ENCODE measurements at regions not wholly inside any gene's neighbourhood (a gene's known extent, or its start where the extent isn't known, plus 50 kb on each side); places are given as distances from the start of the nearest gene placed in this dataset.
"Not testable (repeated sequence)": the region's sequence is repeated elsewhere in the genome, so short reads cannot be mapped to it uniquely, and the experiment has no call there.

- DNase-seq = no peak
Measured at GRCh38 chr6:154602296-154602695, 91.8 kb upstream of the CNKSR3 start.

GRCh38 chr6:154602708-154603107 lies 92.2 kb upstream of the CNKSR3 start:
- DNase-seq = no peak

- no peak for DNase-seq
Measured at GRCh38 chr6:154604119-154604518, 93.6 kb upstream of the CNKSR3 start.

GRCh38 chr6:154605178-154605881 lies 94.8 kb upstream of the CNKSR3 start:
- peak; percentile 29 for DNase-seq

- DNase-seq = no peak
Measured at GRCh38 chr6:154605882-154606370, 95.4 kb upstream of the CNKSR3 start.

GRCh38 chr6:154606457-154606856 lies 96.0 kb upstream of the CNKSR3 start:
- DNase-seq = peak; percentile 90

GRCh38 chr6:154606860-154607259 lies 96.4 kb upstream of the CNKSR3 start:
- no peak for DNase-seq

GRCh38 chr6:154611241-154611640 lies 100.8 kb upstream of the CNKSR3 start:
- no peak for DNase-seq

GRCh38 chr6:154611847-154612246 lies 101.4 kb upstream of the CNKSR3 start:
- no peak for DNase-seq

GRCh38 chr6:154613137-154613676 lies 102.7 kb upstream of the CNKSR3 start:
- DNase-seq = no peak

- DNase-seq = no peak
Measured at GRCh38 chr6:154614101-154614500, 103.6 kb upstream of the CNKSR3 start.

GRCh38 chr6:154614641-154615040 lies 104.2 kb upstream of the CNKSR3 start:
- no peak for DNase-seq

- no peak for DNase-seq
Measured at GRCh38 chr6:154615483-154616025, 105.1 kb upstream of the CNKSR3 start.

- no peak for DNase-seq
Measured at GRCh38 chr6:154617175-154617574, 106.7 kb upstream of the CNKSR3 start.

GRCh38 chr6:154619146-154619545 lies 108.7 kb upstream of the CNKSR3 start:
- DNase-seq = no peak

GRCh38 chr6:154621686-154622085 lies 111.2 kb upstream of the CNKSR3 start:
- DNase-seq = no peak

- DNase-seq = no peak
Measured at GRCh38 chr6:154622618-154623336, 110.4 kb upstream of the SCAF8 start.

- DNase-seq = no peak
Measured at GRCh38 chr6:154623391-154623790, 109.8 kb upstream of the SCAF8 start.

GRCh38 chr6:154624038-154624599 lies 109.1 kb upstream of the SCAF8 start:
- no peak for DNase-seq

- not testable (repeated sequence) for DNase-seq
Measured at GRCh38 chr6:154624727-154625126, 108.5 kb upstream of the SCAF8 start.

GRCh38 chr6:154625721-154626120 lies 107.5 kb upstream of the SCAF8 start:
- DNase-seq = no peak

- DNase-seq = no peak
Measured at GRCh38 chr6:154629127-154629526, 104.1 kb upstream of the SCAF8 start.

- DNase-seq = no peak
Measured at GRCh38 chr6:154632119-154632518, 101.1 kb upstream of the SCAF8 start.
